Transverse colon (tissue), 4 donors: ENCODE measurements at regions not wholly inside any gene's neighbourhood (a gene's known extent, or its start where the extent isn't known, plus 50 kb on each side); places are given as distances from the start of the nearest gene placed in this dataset.

ENCODE experiments used
- DNase-seq: peaks from one replicate; pipeline ENCODE4 v3.0.0-alpha.2; 2019
- H3K27ac ChIP-seq, 4 donors: fragments of 200-600 bp; sonication (generic); 2 replicates each; pipeline ENCODE4 v1.5.1; 2016 to 2018; ENCODE audit warnings: inconsistent platforms in 4 of 4
- H3K27me3 ChIP-seq: fragments of 200-600 bp; sonication (generic); 2 replicates; pipeline ENCODE4 v1.5.1; 2017; ENCODE audit warnings: inconsistent platforms
- H3K36me3 ChIP-seq, 4 donors: fragments of 200-600 bp; sonication (generic); 2 replicates each; pipeline ENCODE4 v1.5.1; 2017 to 2019; ENCODE audit warnings: inconsistent platforms in 4 of 4
- H3K4me1 ChIP-seq, 4 donors: fragments of 200-600 bp; sonication (generic); 2 replicates each; pipeline ENCODE4 v1.5.1; 2017 to 2020; ENCODE audit warnings: inconsistent platforms in 4 of 4
- H3K4me3 ChIP-seq, 4 donors: fragments of 200-600 bp; sonication (generic); 1 replicate in 1 of 4; 2 replicates in 3 of 4; pipeline versions ENCODE4 v1.5.1 to v1.6.1; 2017 to 2019; ENCODE audit warnings: inconsistent platforms in 4 of 4
- H3K9me3 ChIP-seq, 2 donors: fragments of 200-600 bp; sonication (generic); 2 replicates each; pipeline ENCODE4 v1.5.1; 2017 to 2019; ENCODE audit warnings: inconsistent platforms in 2 of 2
- CTCF ChIP-seq, 5 experiments: fragments of 200-600 bp in 3 of 5; fragments of 450-650 bp in 2 of 5; sonication (generic) in 3 of 5; IDR thresholded peaks; 1 replicate in 2 of 5; 2 replicates in 3 of 5; pipeline ENCODE4 v1.5.1; 2016 to 2017; ENCODE audit warnings: antibody characterized with exemption in 5 of 5, inconsistent platforms in 3 of 5, mild to moderate bottlenecking in 2 of 5, moderate library complexity in 1 of 5
- EP300 ChIP-seq: sonication (generic); formaldehyde crosslinking; IDR thresholded peaks from one replicate; pipeline ENCODE4 v1.6.1; 2017; ENCODE audit warnings: antibody characterized with exemption, low read depth
- POLR2A ChIP-seq: fragments of 450-650 bp; IDR thresholded peaks from one replicate; pipeline ENCODE4 v1.6.1; 2016; ENCODE audit warnings: antibody characterized with exemption, mild to moderate bottlenecking, moderate library complexity
- POLR2AphosphoS5 ChIP-seq, 3 donors: sonication (generic); formaldehyde crosslinking; IDR thresholded peaks; one replicate each; pipeline ENCODE4 v1.6.1; 2016; ENCODE audit warnings: antibody characterized with exemption in 3 of 3
- WGBS, 2 donors: methylation state at CpG; one replicate each; pipeline ENCODE4 v1.1.5; 2018; ENCODE audit warnings: low coverage in 1 of 2; 5-methylcytosine and 5-hydroxymethylcytosine counted together
- in situ Hi-C, 4 donors: fragments of 200-750 bp; cut with MboI; loops; one replicate each; pipeline versions ENCODE4 v1.15.0 to v1.15.1; 2017; ENCODE audit warnings: low sequenced_read_pairs in 3 of 4, low pct_ligation_motif_present in 1 of 4, low pct_unique_long_range_greater_than_20kb in 1 of 4
- intact Hi-C: fragments of 100-400 bp; cut with DNase I; formaldehyde crosslinking; loops from one replicate; pipeline ENCODE4 v1.15.1; 2023; ENCODE audit warnings: low total_unique reads

- H3K27ac ChIP-seq: no peak overlapping the region
- no peaks in the 10 kb centered on the region for H3K4me1 ChIP-seq
- 68 to 78% methylated on average over 1 of the region's 1 CpG for WGBS, 2 donors
- in situ Hi-C loops: no loop called here
- no peaks in the 10 kb centered on the region for H3K27me3 ChIP-seq
- H3K9me3 ChIP-seq: no peaks in the 10 kb centered on the region
- H3K36me3 ChIP-seq: no peaks in the 10 kb centered on the region
- DNase-seq: no peak
- no peak for TF ChIP-seq POLR2AphosphoS5 (IDR thresholded peaks at IDR 0.05)
- no peak for TF ChIP-seq POLR2A
- TF ChIP-seq EP300: no peak
- TF ChIP-seq CTCF (IDR thresholded peaks at IDR 0.05): no peak
- intact Hi-C loops: no loop called here
- no peak overlapping the region for H3K4me3 ChIP-seq
Observed at GRCh38 chr5:117286813-117287212, 712.2 kb upstream of the SEMA6A start.

- no peak for DNase-seq
- no peak for TF ChIP-seq POLR2AphosphoS5 (IDR thresholded peaks at IDR 0.05)
- TF ChIP-seq CTCF (IDR thresholded peaks at IDR 0.05): no peak
- no peak for TF ChIP-seq EP300
- TF ChIP-seq POLR2A: no peak
- intact Hi-C loops (no loop called here), in situ Hi-C loops (no loop called here)
- Histone ChIP-seq H3K9me3 (no peaks in the 10 kb centered on the region), H3K27ac (no peak overlapping the region), H3K36me3 (no peaks in the 10 kb centered on the region), H3K4me1 (no peaks in the 10 kb centered on the region), H3K4me3 (no peak overlapping the region), H3K27me3 (no peaks in the 10 kb centered on the region)
- WGBS, 2 donors: 78 to 95% methylated on average over 2 of the region's 2 CpGs
Observed at GRCh38 chr5:117271656-117272055, 697.0 kb upstream of the SEMA6A start.

GRCh38 chr5:117266280-117266679 lies 691.7 kb upstream of the SEMA6A start:
- Histone ChIP-seq H3K9me3 (no peaks in the 10 kb centered on the region), H3K27ac (no peak overlapping the region), H3K4me3 (no peak overlapping the region), H3K36me3 (no peaks in the 10 kb centered on the region), H3K27me3 (no peaks in the 10 kb centered on the region), H3K4me1 (no peaks in the 10 kb centered on the region)
- intact Hi-C loops (no loop called here), in situ Hi-C loops (no loop called here)
- no peak for DNase-seq
- no peak for TF ChIP-seq CTCF (IDR thresholded peaks at IDR 0.05)
- no peak for TF ChIP-seq POLR2A

- no peaks in the 10 kb centered on the region for H3K4me1 ChIP-seq
- H3K4me3 ChIP-seq: no peak overlapping the region
- DNase-seq: no peak
- TF ChIP-seq CTCF (IDR thresholded peaks at IDR 0.05) (no peak), POLR2A (no peak), EP300 (no peak), POLR2AphosphoS5 (IDR thresholded peaks at IDR 0.05) (no peak)
- no peaks in the 10 kb centered on the region for H3K9me3 ChIP-seq
- intact Hi-C loops: no loop called here
- no peaks in the 10 kb centered on the region for H3K27me3 ChIP-seq
- in situ Hi-C loops: no loop called here
- H3K27ac ChIP-seq: no peak overlapping the region
- H3K36me3 ChIP-seq: no peaks in the 10 kb centered on the region
- WGBS, 2 donors: 43 to 86% methylated on average over 1 of the region's 1 CpG
Observed at GRCh38 chr5:117263231-117263630, 688.6 kb upstream of the SEMA6A start.
